Activated naive CD8-positive, alpha-beta T cell treated with anti-CD3 and anti-CD28 coated beads, Interleukin-2, amount 10 ng/mL, durations not matched to agents 7 days and 5 days (primary cell): ENCODE measurements at regions not wholly inside any gene's neighbourhood (a gene's known extent, or its start where the extent isn't known, plus 50 kb on each side); places are given as distances from the start of the nearest gene placed in this dataset.

Experiments
- ATAC-seq: fragments of 150-1000 bp; cut with Tn5 transposase; one replicate; pipeline ENCODE4 v1.10.0; 2021; ENCODE audit warnings: low read depth, moderate library complexity
- POLR2A ChIA-PET: fragments of 350-600 bp; sonication (Branson Sonifier 250); formaldehyde crosslinking; loops from one replicate; lab custom pipeline; 2021; ENCODE audit warnings: antibody characterized with exemption; lab: Charles Lee
- DNase-seq: peaks from one replicate; pipeline ENCODE4 v3.0.0; 2021
- H3K27ac Mint-ChIP-seq: one replicate; pipeline ENCODE4 v1.8.0; 2022; ENCODE audit warnings: mild to moderate bottlenecking, mixed read lengths
- H3K27me3 Mint-ChIP-seq: one replicate; pipeline ENCODE4 v1.8.0; 2022; ENCODE audit warnings: mild to moderate bottlenecking, moderate library complexity, mixed read lengths
- H3K36me3 Mint-ChIP-seq: one replicate; pipeline ENCODE4 v1.8.0; 2021; ENCODE audit warnings: mild to moderate bottlenecking, mixed read lengths
- H3K4me1 Mint-ChIP-seq: one replicate; pipeline ENCODE4 v1.8.0; 2021; ENCODE audit warnings: mixed read lengths
- H3K4me3 Mint-ChIP-seq: one replicate; pipeline ENCODE4 v1.8.0; 2022; ENCODE audit warnings: mild to moderate bottlenecking, moderate library complexity, mixed read lengths
- H3K9me3 Mint-ChIP-seq: one replicate; pipeline ENCODE4 v1.8.0; 2021; ENCODE audit warnings: mixed read lengths

DNA sequence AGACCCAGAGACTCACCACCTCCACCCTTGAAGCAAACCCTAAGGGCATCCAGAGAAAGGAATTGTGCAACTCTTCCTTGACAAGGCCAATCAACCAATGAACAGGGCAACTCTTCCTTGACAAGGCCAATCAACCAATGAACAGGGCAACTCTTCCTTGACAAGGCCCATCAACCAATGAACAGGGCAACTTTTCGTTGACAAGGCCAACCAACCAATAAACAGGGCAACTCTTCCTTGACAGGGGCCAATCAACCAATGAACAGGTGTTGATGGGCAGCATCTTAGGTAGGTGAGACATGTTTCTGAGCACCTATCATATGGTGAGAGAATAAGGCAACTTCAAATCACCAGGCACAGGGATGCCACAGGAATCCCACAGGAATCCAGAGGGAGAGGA is 181.5 kb upstream of the RNF32 start:
- POLR2A ChIA-PET = no interaction called here
- H3K36me3 Mint-ChIP-seq = no peaks in the 10 kb centered on the region
- DNase-seq = no peak
- peaks cover 9% of the 10 kb centered on the region for H3K27me3 Mint-ChIP-seq
- no peak for ATAC-seq
- H3K4me3 Mint-ChIP-seq = no peak overlapping the region
- H3K4me1 Mint-ChIP-seq = peaks cover 1% of the 10 kb centered on the region
- no peaks in the 10 kb centered on the region for H3K9me3 Mint-ChIP-seq
- H3K27ac Mint-ChIP-seq = no peak overlapping the region

DNA sequence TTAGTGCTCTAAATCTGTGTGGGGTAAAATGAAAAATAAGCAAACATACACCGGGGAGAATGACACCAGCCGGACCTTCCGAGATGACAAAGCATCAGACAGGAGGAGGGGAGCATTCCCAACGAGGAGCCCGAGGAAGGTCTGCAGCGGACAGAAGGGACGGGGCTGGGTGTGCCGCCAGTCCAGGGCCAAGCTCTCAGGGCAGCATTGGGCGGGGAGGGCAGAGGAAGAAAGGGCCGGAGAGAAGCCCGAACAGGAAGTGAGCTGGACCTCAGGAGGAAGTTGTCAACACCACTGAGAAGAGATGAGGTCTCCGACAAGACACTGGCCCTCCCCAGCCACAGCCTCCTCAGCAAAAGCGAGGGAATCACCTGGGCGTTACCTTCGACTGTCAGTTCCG is 182.6 kb upstream of the RNF32 start:
- Mint-ChIP-seq H3K27me3 (peaks cover 7% of the 10 kb centered on the region), H3K4me3 (no peak overlapping the region), H3K27ac (no peak overlapping the region), H3K4me1 (peaks cover 1% of the 10 kb centered on the region), H3K9me3 (no peaks in the 10 kb centered on the region), H3K36me3 (no peaks in the 10 kb centered on the region)
- POLR2A ChIA-PET = no interaction called here
- ATAC-seq = no peak
- no peak for DNase-seq

DNA sequence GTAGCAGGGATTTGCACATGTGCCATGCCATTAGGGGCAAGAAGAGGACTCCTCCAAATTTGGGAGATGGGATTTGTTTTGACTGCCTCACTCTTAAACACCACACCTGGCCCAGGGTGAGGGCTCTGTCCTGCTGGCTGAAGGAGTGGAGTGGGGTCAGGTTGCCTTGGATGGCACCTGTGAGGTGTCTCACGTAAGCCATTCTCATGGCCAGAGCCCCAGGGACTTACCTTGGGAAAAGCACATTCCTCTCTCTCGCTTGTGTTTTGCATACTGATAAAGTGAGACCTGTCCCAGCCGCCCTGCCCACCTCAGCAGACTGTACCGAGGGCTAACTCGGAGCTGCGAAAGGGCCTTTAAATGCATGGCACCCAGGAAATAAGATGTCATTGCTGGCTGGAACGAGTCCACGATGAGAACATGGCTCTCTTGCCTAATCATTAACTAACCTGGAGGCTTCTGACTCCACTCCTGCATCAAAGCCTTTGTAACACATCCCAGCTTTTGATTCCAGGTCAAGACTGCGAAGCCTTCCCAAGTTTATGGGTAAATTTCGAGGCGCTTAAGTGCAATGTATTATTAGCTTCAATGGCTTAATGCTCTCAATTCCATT is 184.0 kb upstream of the RNF32 start:
- Mint-ChIP-seq H3K4me3 (no peak overlapping the region), H3K27me3 (peaks cover 7% of the 10 kb centered on the region), H3K4me1 (peaks cover 1% of the 10 kb centered on the region), H3K36me3 (no peaks in the 10 kb centered on the region), H3K27ac (no peak overlapping the region), H3K9me3 (no peaks in the 10 kb centered on the region)
- no peak for ATAC-seq
- POLR2A ChIA-PET = no interaction called here
- DNase-seq = no peak

DNA sequence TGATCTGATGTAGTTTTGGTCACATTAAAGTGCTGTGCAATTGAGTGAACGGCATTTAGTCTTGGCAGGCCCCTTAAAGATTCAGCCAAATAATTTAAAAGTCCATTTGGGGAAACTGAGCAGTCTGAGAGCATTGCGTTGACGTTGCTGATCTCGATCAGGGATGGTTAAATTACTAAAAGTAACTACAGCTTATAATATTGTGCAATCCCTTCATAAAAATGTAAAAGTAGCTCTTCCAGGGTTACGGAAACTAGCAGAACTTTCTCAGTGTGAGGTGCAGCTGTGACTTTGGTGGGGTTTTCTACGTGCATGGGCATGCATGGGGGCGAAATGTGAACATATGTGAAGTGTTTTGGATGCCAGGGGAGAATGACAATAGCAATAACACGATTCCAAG is 184.5 kb upstream of the RNF32 start:
- H3K27ac Mint-ChIP-seq = no peak overlapping the region
- no peaks in the 10 kb centered on the region for H3K36me3 Mint-ChIP-seq
- no peak overlapping the region for H3K4me3 Mint-ChIP-seq
- POLR2A ChIA-PET = no interaction called here
- ATAC-seq (no peak), DNase-seq (no peak)
- no peaks in the 10 kb centered on the region for H3K9me3 Mint-ChIP-seq
- peaks cover 11% of the 10 kb centered on the region for H3K27me3 Mint-ChIP-seq
- H3K4me1 Mint-ChIP-seq = peaks cover 1% of the 10 kb centered on the region

DNA sequence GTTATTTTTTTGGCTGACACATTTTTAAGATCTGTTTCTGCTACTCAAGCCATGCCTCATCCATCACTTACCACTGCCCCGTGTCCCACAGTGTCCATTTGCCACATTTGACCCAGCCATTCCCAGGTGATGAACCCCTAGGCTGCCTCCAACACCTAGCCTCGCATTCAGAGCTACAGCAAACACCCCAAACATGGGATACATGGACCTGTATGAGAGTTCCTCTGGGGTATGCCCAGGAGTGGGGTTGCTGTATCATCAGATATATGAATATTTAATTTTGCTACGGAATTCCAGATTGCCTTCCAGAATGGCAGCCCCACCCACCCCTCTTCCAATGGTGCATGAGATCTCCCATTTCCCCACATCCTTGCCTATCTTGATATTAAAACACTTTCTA is 190.1 kb upstream of the RNF32 start:
- Mint-ChIP-seq H3K27ac (no peak overlapping the region), H3K4me1 (no peaks in the 10 kb centered on the region), H3K9me3 (no peaks in the 10 kb centered on the region), H3K4me3 (no peak overlapping the region), H3K27me3 (peaks cover 5% of the 10 kb centered on the region), H3K36me3 (no peaks in the 10 kb centered on the region)
- DNase-seq (no peak), ATAC-seq (no peak)
- POLR2A ChIA-PET = no interaction called here

GRCh38 chr7:156448918-156449317 is 191.7 kb upstream of the RNF32 start:
- ATAC-seq = no peak
- Mint-ChIP-seq H3K27me3 (peaks cover 5% of the 10 kb centered on the region), H3K4me3 (no peak overlapping the region), H3K4me1 (no peaks in the 10 kb centered on the region), H3K36me3 (no peaks in the 10 kb centered on the region), H3K9me3 (no peaks in the 10 kb centered on the region), H3K27ac (no peak overlapping the region)
- POLR2A ChIA-PET = no interaction called here
- no peak for DNase-seq

DNA sequence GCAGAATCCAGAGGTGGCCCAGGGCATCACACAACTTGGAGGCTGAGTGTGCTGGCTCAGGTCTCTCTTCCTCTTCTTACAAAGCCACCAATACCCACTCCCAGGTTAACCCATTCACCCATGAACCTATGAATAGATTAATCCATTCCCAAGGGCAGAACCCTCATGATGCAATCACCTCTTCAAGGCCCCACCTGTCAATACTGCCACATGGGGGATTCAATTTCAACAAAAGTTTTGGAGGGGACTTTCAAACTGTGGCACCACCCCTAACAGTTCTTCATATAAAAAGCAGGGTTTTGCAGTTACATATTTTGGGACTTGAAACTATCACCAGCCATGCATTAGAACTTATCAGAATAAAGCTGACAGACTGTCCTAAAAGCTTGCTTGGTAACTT is 193.6 kb upstream of the RNF32 start:
- Mint-ChIP-seq H3K4me1 (no peaks in the 10 kb centered on the region), H3K36me3 (no peaks in the 10 kb centered on the region), H3K27ac (no peak overlapping the region), H3K9me3 (no peaks in the 10 kb centered on the region), H3K4me3 (no peak overlapping the region), H3K27me3 (peaks cover 10% of the 10 kb centered on the region)
- ATAC-seq (no peak), DNase-seq (no peak)
- POLR2A ChIA-PET = no interaction called here

GRCh38 chr7:156445997-156446761 is 194.4 kb upstream of the RNF32 start:
- Mint-ChIP-seq H3K4me1 (no peaks in the 10 kb centered on the region), H3K9me3 (no peaks in the 10 kb centered on the region), H3K4me3 (no peak overlapping the region), H3K27ac (no peak overlapping the region), H3K27me3 (peaks cover 7% of the 10 kb centered on the region), H3K36me3 (no peaks in the 10 kb centered on the region)
- POLR2A ChIA-PET = no interaction called here
- DNase-seq (no peak), ATAC-seq (no peak)

- H3K36me3 Mint-ChIP-seq = no peaks in the 10 kb centered on the region
- no peak overlapping the region for H3K4me3 Mint-ChIP-seq
- no peak for ATAC-seq
- H3K4me1 Mint-ChIP-seq = no peaks in the 10 kb centered on the region
- H3K9me3 Mint-ChIP-seq = no peaks in the 10 kb centered on the region
- peaks cover 10% of the 10 kb centered on the region for H3K27me3 Mint-ChIP-seq
- POLR2A ChIA-PET = no interaction called here
- no peak for DNase-seq
- H3K27ac Mint-ChIP-seq = no peak overlapping the region
Measured at GRCh38 chr7:156442516-156442915, 198.1 kb upstream of the RNF32 start.

- H3K27me3 Mint-ChIP-seq = peaks cover 10% of the 10 kb centered on the region
- POLR2A ChIA-PET = no interaction called here
- H3K4me3 Mint-ChIP-seq = no peak overlapping the region
- H3K27ac Mint-ChIP-seq = no peak overlapping the region
- H3K36me3 Mint-ChIP-seq = no peaks in the 10 kb centered on the region
- H3K9me3 Mint-ChIP-seq = no peaks in the 10 kb centered on the region
- ATAC-seq = no peak
- no peak for DNase-seq
- no peaks in the 10 kb centered on the region for H3K4me1 Mint-ChIP-seq
Measured at GRCh38 chr7:156440456-156440855, 200.1 kb upstream of the RNF32 start.

GRCh38 chr7:156438011-156438410 is 202.6 kb upstream of the RNF32 start:
- no peaks in the 10 kb centered on the region for H3K4me1 Mint-ChIP-seq
- H3K4me3 Mint-ChIP-seq = no peak overlapping the region
- no peaks in the 10 kb centered on the region for H3K36me3 Mint-ChIP-seq
- ATAC-seq = no peak
- H3K27ac Mint-ChIP-seq = no peak overlapping the region
- POLR2A ChIA-PET = no interaction called here
- no peak for DNase-seq
- peaks cover 19% of the 10 kb centered on the region for H3K27me3 Mint-ChIP-seq
- no peaks in the 10 kb centered on the region for H3K9me3 Mint-ChIP-seq

GRCh38 chr7:156437021-156437614 is 203.5 kb upstream of the RNF32 start:
- Mint-ChIP-seq H3K36me3 (no peaks in the 10 kb centered on the region), H3K4me3 (no peak overlapping the region), H3K4me1 (no peaks in the 10 kb centered on the region), H3K27me3 (peaks cover 13% of the 10 kb centered on the region), H3K9me3 (no peaks in the 10 kb centered on the region), H3K27ac (no peak overlapping the region)
- no peak for ATAC-seq
- POLR2A ChIA-PET = no interaction called here
- DNase-seq = no peak

- DNase-seq (no peak), ATAC-seq (no peak)
- POLR2A ChIA-PET = no interaction called here
- Mint-ChIP-seq H3K9me3 (no peaks in the 10 kb centered on the region), H3K36me3 (no peaks in the 10 kb centered on the region), H3K27me3 (peaks cover 13% of the 10 kb centered on the region), H3K27ac (no peak overlapping the region), H3K4me3 (no peak overlapping the region), H3K4me1 (no peaks in the 10 kb centered on the region)
Measured at GRCh38 chr7:156435486-156436231, 204.9 kb upstream of the RNF32 start.
